K562 (cell line): ENCODE measurements at regions not wholly inside any gene's neighbourhood (a gene's known extent, or its start where the extent isn't known, plus 50 kb on each side); places are given as distances from the start of the nearest gene placed in this dataset.

Experiments used
- ETV1 ChIP-seq: fragments of 450-650 bp; conservative IDR thresholded peaks from 2 replicates; pipeline ENCODE4 v1.6.1; 2016; ENCODE audit warnings: missing genetic modification characterization, control low read depth, low read depth, missing compliant biosample characterization
- GATAD2B ChIP-seq: fragments of 450-650 bp; IDR thresholded peaks from 2 replicates; pipeline ENCODE4 v1.6.1; 2017; ENCODE audit warnings: mild to moderate bottlenecking, borderline replicate concordance
- HDAC6 ChIP-seq: IDR thresholded peaks from 2 replicates; pipeline ENCODE4 v1.6.1; 2012; ENCODE audit warnings: low read depth, mild to moderate bottlenecking, control low read depth, inconsistent platforms, low read length, moderate library complexity
- LEF1 ChIP-seq: fragments of 450-650 bp; IDR thresholded peaks from 2 replicates; pipeline ENCODE4 v1.6.1; 2016; ENCODE audit warnings: mild to moderate bottlenecking
- NONO ChIP-seq, 2 experiments: fragments of 200-400 bp in 1 of 2; fragments of 450-650 bp in 1 of 2; formaldehyde crosslinking in 1 of 2; IDR thresholded peaks; 2 replicates each; pipeline ENCODE4 v1.6.1; 2017; ENCODE audit warnings: low read depth in 2 of 2, mild to moderate bottlenecking in 2 of 2, moderate library complexity in 2 of 2, low read length in 1 of 2
- RNF2 ChIP-seq: sonication (generic); IDR thresholded peaks from 2 replicates; pipeline ENCODE4 v1.6.1; 2016
- ZNF253 ChIP-seq: fragments of 250-450 bp; sonication (Bioruptor Pico); conservative IDR thresholded peaks from 2 replicates; pipeline ENCODE4 v1.6.1; 2021; ENCODE audit warnings: mild to moderate bottlenecking
- TF ChIP-seq, protein P1 (sequence below): fragments of 450-650 bp; formaldehyde crosslinking; IDR thresholded peaks from 2 replicates; pipeline ENCODE4 v1.4.0; 2020; ENCODE audit warnings: mild to moderate bottlenecking, mixed read lengths
- TF ChIP-seq, protein P2 (sequence below): fragments of 450-650 bp; IDR thresholded peaks from 2 replicates; pipeline ENCODE4 v1.6.1; 2018; ENCODE audit warnings: mild to moderate bottlenecking, low read depth; ENCODE audit not compliant: partially characterized antibody
- TF ChIP-seq, protein P3 (sequence below): sonication (generic); formaldehyde crosslinking; IDR thresholded peaks from 2 replicates; pipeline ENCODE4 v1.8.0; 2022; ENCODE audit warnings: missing genetic modification reagents, mild to moderate bottlenecking, borderline replicate concordance

DNA sequence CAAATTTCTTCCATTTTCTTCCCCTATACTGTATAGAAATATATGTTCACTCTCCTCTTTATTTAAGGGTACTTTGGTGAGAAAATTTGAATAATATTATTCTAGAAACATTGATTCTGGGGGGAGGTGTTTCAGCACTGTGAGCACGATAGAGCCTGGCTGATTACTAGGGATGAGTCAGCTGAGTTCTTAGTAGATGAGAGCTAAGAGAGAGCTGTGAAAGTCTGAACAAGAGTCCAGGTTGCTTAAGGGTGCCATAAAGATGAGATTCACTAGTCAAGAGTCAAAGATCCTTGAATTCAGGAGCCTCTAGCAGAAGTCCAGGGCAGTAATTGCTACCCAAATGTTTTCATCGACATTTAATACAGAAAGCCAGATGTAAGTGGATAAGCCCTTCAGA is 756.6 kb upstream of the API5 start (continued):
- TF ChIP-seq GATAD2B (no peak), HDAC6 (no peak), RNF2 (no peak), ZNF253 (CRISPR knock-in tag) (no peak), ETV1 (tag) (no peak), LEF1 (no peak), NONO (IDR thresholded peaks at IDR 0.05; ENCODE audit: low read depth in 2 of 2, low read length in 1 of 2) (no peak)
- TF ChIP-seq, protein P1, sequence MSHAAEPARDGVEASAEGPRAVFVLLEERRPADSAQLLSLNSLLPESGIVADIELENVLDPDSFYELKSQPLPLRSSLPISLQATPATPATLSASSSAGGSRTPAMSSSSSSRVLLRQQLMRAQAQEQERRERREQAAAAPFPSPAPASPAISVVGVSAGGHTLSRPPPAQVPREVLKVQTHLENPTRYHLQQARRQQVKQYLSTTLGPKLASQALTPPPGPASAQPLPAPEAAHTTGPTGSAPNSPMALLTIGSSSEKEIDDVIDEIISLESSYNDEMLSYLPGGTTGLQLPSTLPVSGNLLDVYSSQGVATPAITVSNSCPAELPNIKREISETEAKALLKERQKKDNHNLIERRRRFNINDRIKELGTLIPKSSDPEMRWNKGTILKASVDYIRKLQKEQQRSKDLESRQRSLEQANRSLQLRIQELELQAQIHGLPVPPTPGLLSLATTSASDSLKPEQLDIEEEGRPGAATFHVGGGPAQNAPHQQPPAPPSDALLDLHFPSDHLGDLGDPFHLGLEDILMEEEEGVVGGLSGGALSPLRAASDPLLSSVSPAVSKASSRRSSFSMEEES (CRISPR knock-in tag): no peak
- TF ChIP-seq, protein P2, sequence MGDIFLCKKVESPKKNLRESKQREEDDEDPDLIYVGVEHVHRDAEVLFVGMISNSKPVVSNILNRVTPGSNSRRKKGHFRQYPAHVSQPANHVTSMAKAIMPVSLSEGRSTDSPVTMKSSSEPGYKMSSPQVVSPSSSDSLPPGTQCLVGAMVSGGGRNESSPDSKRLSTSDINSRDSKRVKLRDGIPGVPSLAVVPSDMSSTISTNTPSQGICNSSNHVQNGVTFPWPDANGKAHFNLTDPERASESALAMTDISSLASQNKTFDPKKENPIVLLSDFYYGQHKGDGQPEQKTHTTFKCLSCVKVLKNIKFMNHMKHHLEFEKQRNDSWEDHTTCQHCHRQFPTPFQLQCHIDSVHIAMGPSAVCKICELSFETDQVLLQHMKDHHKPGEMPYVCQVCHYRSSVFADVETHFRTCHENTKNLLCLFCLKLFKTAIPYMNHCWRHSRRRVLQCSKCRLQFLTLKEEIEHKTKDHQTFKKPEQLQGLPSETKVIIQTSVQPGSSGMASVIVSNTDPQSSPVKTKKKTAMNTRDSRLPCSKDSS: no peak
- TF ChIP-seq, protein P3, sequence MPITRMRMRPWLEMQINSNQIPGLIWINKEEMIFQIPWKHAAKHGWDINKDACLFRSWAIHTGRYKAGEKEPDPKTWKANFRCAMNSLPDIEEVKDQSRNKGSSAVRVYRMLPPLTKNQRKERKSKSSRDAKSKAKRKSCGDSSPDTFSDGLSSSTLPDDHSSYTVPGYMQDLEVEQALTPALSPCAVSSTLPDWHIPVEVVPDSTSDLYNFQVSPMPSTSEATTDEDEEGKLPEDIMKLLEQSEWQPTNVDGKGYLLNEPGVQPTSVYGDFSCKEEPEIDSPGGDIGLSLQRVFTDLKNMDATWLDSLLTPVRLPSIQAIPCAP: no peak
